ENCODE measurements at regions not wholly inside any gene's neighbourhood (a gene's known extent, or its start where the extent isn't known, plus 50 kb on each side); places are given as distances from the start of the nearest gene placed in this dataset.

DNA sequence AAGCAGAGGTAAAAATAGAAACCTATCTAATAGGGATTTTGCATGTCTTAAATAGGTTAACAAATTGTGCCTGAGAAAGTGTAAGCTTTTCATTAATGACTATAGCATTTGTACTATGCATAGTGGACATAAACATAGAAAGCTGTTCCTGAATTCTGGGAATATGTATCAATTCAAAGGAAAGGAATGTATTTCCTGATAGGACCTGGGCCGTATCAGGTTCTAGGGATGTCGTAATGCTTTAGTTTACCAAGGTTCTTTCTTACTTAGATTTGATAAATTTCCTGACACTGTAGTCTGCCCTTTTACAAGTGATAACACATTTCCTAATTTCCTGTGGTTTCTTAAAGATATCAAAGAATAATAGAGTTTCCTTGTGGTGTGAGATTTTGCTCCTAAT, 191.3 kb downstream of the CDH7 start:
- intact Hi-C loops (cut with DNase I, micrococcal nuclease), result no loop called here
- no peak for DNase-seq
- no peak overlapping the region for H3K4me3 Mint-ChIP-seq
- no peaks in the 10 kb centered on the region for H3K9me3 ChIP-seq (ENCODE audit: control insufficient read depth in 1 of 2, insufficient read depth in 1 of 2, low read length in 2 of 2)
- no peaks in the 10 kb centered on the region for H3K4me1 ChIP-seq (ENCODE audit: insufficient read depth, low read length)
- CTCF ChIA-PET, result no interaction called here
- no peak for ATAC-seq (ENCODE audit: poor library complexity)
- no peaks in the 10 kb centered on the region for H3K36me3 Mint-ChIP-seq (ENCODE audit: low read depth)
- TF ChIP-seq CTCF (IDR thresholded peaks at IDR 0.05), result no peak
- H3K27ac ChIP-seq (ENCODE audit: low read depth in 1 of 2, low read length in 2 of 2), result no peak overlapping the region
- H3K27ac Mint-ChIP-seq, result no peak overlapping the region
- no peaks in the 10 kb centered on the region for H3K4me1 Mint-ChIP-seq (ENCODE audit: low read depth)
- peaks cover 10% of the 10 kb centered on the region for H3K9me3 Mint-ChIP-seq
- no peaks in the 10 kb centered on the region for H3K27me3 ChIP-seq (ENCODE audit: control insufficient read depth in 1 of 2, insufficient read depth in 2 of 2, low read length in 2 of 2)
- H3K27me3 Mint-ChIP-seq, result no peaks in the 10 kb centered on the region
- no peak overlapping the region for H3K4me3 ChIP-seq (ENCODE audit: low read length)
- POLR2A ChIA-PET, result no interaction called here
- no peaks in the 10 kb centered on the region for H3K36me3 ChIP-seq (ENCODE audit: insufficient read depth, low read length)

- H3K27ac ChIP-seq (ENCODE audit: low read depth in 1 of 2, low read length in 2 of 2), result no peak overlapping the region
- H3K4me1 ChIP-seq (ENCODE audit: insufficient read depth, low read length), result no peaks in the 10 kb centered on the region
- TF ChIP-seq CTCF (IDR thresholded peaks at IDR 0.05), result no peak
- CTCF ChIA-PET, result no interaction called here
- Mint-ChIP-seq H3K36me3 (ENCODE audit: low read depth) (no peaks in the 10 kb centered on the region), H3K4me1 (ENCODE audit: low read depth) (no peaks in the 10 kb centered on the region), H3K27ac (no peak overlapping the region), H3K4me3 (no peak overlapping the region), H3K27me3 (no peaks in the 10 kb centered on the region), H3K9me3 (peaks cover 12% of the 10 kb centered on the region)
- no peak overlapping the region for H3K4me3 ChIP-seq (ENCODE audit: low read length)
- POLR2A ChIA-PET, result no interaction called here
- H3K27me3 ChIP-seq (ENCODE audit: control insufficient read depth in 1 of 2, insufficient read depth in 2 of 2, low read length in 2 of 2), result no peaks in the 10 kb centered on the region
- intact Hi-C loops (cut with DNase I, micrococcal nuclease), result no loop called here
- no peak for ATAC-seq (ENCODE audit: poor library complexity)
- no peaks in the 10 kb centered on the region for H3K36me3 ChIP-seq (ENCODE audit: insufficient read depth, low read length)
- DNase-seq, result no peak
- no peaks in the 10 kb centered on the region for H3K9me3 ChIP-seq (ENCODE audit: control insufficient read depth in 1 of 2, insufficient read depth in 1 of 2, low read length in 2 of 2)
These were observed 190.7 kb downstream of the CDH7 start for GRCh38 chr18:65941482-65941881.
